CD4-positive, alpha-beta T cell treated with Interleukin-21 for 1 hour (primary cell): ENCODE measurements at regions not wholly inside any gene's neighbourhood (a gene's known extent, or its start where the extent isn't known, plus 50 kb on each side); places are given as distances from the start of the nearest gene placed in this dataset.

Experiments used
- DNase-seq: peaks from one replicate; pipeline ENCODE4 v3.0.0-alpha.2; 2020

DNA sequence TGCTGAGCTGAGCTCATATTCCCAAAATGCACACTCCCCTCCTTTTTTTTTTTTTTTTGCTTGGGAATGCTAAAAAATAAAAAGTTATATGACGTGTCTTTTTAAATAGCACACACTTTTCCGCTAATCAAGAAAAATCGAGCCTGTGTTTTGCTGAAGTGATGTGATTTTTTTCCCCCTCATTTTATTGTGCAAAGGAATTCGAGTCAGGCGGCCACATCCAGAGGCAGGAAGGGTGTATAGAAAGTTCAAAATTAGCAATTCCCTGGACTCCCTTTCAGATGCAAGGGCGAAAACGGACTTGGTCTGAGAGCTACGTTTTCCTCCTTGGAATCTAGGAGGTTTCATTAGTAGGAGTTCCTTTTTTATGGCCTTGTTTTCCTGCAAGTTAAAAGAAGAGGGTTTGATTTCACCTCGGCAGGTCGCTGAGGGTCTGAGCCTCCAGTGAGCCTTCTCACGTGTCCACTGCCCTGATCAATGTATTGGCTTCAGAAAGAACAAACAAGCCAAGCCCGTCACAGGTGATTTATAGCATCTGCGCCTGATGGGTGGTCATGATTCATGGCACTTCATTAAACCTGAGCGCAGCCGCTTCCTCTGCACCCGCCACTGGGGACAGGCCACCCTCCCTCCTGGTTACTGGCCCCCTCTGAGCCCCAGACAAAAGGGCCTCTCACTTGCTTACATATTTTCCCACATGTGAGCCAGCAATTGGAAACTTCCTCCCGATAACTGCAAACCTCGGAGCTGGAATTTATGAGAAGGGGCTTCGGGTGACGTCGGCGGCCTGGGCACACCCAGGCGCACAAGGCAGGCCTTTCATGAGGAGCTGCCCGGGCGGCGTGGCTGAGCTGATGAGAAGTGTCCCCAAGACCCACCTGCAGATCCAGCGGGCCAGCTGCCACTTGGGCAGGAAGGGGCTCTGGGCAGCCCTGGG, 64.4 kb upstream of the LINC01488 start:
- DNase-seq: no peak

DNA sequence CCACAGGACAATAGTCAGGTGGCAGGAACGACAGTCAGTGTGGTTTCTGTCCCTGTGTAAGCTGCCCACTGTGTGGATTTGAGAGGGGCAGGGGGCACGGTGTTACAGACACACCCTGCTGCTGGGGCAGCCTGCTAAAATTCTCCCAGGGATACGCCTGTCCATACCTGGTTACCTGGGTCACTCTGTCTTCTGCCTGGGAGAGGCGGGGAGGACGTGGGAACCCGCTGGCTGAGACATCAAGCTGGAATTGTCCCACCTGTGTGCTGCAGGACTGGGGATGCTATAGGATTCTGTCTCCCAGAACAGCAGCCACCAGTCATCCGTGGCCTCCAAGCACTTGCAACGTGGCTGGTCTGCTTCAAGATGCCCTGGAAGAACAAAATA, 63.8 kb upstream of the LINC01488 start:
- DNase-seq: no peak

DNA sequence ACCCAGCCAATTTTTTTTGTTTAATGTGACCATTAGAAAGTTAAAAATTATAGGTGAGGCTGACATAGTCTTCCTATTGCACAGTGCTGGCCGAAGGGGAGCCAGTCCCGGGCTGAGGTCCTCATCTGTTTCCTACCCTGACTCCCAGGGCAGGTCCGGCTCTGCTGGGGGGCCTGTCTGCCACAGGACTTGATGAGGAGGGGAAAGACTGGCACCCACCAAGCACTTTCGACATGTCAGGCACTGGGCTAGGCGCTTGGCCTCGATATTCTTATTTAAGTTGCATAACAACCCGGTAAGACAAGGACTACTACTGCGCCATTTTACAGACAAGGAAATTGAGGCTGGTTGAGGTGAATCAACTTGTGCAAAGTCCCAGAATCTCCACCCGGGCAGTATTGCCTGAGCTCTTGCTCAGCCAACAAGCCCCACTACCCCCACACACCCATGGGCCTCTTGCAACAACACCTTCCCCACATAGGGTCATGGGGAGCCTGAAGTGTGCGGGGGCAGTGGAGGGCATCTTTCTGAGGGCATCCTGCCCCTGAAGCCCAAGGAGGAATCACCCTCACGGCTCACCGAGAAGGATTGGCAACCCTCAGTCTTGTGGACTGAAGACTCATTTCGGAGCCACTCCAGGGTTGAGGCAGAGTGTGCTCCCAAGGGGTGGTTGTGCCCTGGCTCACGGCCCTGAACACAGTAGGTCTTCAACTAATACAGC, 62.7 kb upstream of the LINC01488 start:
- no peak for DNase-seq

DNA sequence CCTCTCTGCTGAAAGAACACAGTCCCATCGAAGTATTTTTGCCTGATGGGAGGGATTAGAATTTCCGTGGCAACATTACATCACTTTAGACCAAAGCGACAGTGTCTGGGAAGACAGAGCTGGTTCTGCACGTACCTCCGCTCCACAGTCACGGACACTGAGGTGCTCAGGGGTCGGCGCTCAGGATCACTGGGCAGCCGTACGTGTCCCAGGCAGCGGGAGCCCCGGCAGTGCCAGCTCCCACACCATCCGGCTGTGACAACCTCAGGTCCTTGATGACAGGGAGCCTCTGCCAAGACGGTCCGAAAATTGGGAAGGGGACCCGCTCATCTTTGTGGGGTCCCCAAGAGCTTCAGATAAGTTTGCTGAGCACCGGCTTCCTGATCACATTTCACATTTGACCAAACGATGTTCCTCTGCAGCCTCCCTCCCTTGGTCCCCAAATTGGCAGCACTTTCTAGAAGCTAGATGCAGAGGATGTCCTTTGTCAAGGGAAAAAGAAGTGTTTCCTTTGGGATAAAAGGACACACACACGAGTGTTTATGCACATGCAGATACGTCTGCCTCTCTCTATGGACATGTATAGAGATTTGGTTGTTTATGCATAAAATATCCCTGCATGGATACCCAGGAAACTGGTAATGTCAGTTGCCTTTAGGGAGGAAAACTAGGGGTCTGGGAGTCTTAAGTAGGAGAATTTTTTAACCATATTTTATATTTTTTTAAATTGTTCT, 61.6 kb upstream of the LINC01488 start:
- no peak for DNase-seq

DNA sequence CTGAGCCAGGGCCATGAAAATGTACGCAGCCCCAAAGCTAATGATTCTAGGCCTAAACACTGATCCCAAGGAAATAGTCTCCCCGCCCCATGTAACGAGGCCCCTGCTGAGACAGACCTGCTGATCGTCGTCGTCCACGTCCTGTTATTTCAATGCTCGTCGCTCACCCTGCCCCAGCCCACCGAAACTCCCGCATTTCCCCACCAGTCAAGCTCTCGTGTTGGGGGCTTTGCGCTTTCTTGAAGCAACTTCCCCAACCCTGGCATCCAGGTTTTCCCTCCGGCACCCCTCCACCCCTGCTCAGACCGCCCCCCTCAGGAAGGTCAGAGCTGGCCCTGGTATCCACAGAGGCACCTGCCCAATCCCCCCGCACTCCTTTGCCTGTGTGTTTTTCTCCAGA, 58.8 kb upstream of the LINC01488 start:
- DNase-seq: no peak

DNA sequence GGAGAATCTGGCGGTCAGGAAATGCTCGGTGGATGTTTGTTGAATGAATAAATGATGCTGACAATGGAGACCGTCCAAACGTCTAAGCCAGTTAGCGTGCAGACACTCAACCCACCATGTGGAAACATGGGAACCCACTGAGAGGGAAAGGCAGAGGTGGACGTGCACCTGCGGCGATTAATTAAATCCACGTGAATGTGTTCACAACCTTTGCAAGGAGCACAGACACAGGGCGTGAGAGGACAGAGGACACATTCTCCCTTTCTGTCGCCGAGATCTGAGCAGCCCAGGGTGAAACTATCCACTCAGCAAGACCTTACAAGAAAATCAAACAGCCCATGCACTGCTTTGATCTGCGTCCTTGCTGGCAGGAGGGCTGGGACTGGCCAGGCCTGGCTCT, 58.3 kb upstream of the LINC01488 start:
- no peak for DNase-seq

DNA sequence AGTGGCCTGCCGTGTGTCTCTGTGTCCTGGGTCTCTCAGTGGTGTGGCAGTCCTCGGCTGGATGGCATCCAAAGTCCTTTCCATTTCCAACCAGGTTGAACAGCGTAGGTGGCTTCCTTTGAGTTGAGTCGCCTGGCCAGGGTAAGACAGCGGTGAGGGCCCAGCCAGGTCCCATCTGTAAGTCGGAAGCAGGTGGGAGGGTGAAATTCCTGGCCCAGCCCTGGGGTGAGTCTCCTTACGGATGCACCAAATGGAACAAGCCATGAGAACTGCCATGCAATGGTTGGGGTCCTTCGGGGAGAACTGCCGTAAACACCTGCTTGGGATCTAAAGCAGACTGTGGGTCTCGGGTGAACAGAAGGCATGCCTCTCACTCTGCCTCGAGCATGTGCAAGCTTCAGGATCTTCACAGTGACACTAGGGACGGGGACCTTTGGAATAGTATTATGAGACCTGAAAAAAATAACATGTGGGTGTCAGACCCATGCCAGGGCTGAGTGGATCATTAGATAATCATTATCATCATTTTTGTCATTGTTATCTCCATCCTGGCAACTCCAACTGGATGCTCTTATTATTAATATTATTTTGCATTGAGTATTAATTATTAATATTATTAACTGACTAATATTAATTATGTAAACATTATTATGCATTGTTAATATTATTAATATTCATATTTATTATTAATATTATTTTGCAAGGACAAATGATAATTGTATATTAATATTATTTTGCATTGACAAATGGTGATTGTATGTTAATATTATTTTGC, 57.7 kb upstream of the LINC01488 start:
- DNase-seq: no peak

DNA sequence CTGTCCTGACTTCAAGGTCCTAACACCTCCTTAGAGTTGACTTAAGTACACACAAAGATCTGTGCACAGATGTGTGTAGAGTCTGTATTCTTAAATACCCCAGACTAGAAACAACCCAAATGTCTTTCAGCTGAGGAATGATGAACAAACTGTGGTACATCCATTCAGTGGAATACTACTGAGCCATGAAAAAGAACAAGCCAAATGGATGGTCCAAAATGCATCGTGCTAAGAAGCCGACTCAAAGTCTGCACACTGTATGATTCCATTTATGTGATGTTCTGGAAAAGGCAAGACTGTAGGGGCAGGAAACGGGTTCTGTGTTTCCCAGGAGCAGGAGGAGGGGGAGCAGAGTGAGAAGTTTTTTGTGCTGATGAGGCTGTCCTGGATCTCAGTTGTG, 56.7 kb upstream of the LINC01488 start:
- no peak for DNase-seq

DNA sequence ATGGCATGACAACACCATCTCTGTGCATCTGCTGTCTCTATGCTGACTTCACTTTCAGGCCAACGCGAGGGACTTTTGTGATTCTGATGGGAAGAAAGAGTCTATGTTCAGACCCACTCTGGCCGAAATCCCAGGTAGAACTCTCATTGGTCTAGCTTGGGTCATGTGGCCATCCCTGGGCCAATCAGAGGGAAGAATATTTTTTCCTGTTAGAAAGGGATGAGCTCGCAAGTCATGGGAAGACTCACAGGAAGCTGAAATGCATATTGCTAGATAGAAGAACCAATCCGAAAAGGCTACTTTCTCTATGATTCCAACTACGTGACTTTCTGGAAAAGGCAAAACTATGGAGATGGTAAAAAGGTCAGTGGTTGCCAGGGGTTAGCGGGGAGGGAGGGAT, 56.0 kb upstream of the LINC01488 start:
- DNase-seq: no peak

DNA sequence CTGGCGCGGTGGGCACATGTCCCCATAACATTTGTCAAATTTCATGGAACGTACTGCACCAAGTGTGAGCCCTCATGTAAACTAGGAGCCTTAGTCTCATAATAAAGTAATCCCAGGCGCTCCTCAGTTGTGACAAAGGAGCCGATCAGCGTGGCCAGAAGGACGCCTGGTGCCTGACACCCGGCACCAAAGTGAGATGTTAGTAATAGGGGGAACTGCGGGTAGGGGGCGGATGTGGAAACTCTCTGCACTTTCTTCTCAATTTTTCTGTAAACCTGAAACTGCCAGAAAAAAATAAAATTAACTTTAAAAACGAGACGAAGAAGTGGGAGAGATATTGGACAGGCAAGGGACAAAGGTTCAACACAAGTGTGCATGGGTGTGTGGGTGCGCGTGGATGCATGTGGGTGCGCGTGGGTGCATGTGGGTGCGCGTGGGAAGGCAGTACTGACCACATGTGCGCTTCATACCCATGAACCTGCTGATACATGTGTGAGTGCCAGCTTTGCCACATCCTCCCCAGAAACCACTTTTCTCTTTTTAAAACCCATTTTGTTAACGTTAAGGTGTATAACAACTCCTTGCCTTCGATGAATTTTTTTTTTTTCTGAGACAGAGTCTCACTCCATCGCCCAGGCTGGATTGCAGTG, 55.4 kb upstream of the LINC01488 start:
- no peak for DNase-seq

DNA sequence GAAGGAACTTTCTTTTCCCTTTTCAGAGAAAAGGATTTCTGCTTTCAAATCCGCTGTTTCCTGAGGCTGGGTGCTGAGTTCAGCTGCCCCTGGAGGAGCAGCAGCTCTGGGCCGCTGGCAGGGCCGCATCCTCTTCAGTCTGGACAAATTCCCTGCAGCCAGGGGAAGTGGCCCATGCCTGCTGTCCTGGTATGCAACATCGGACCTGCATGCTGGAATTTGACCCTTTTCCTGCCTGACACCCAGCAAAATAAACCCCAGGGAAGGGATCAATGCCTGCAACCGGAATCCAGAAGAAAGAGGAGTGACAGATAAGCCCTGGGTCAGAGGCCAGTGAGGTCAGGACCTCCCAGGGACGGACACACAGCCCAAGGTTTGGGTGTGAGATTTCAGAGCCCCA, 54.1 kb upstream of the LINC01488 start:
- no peak for DNase-seq

DNA sequence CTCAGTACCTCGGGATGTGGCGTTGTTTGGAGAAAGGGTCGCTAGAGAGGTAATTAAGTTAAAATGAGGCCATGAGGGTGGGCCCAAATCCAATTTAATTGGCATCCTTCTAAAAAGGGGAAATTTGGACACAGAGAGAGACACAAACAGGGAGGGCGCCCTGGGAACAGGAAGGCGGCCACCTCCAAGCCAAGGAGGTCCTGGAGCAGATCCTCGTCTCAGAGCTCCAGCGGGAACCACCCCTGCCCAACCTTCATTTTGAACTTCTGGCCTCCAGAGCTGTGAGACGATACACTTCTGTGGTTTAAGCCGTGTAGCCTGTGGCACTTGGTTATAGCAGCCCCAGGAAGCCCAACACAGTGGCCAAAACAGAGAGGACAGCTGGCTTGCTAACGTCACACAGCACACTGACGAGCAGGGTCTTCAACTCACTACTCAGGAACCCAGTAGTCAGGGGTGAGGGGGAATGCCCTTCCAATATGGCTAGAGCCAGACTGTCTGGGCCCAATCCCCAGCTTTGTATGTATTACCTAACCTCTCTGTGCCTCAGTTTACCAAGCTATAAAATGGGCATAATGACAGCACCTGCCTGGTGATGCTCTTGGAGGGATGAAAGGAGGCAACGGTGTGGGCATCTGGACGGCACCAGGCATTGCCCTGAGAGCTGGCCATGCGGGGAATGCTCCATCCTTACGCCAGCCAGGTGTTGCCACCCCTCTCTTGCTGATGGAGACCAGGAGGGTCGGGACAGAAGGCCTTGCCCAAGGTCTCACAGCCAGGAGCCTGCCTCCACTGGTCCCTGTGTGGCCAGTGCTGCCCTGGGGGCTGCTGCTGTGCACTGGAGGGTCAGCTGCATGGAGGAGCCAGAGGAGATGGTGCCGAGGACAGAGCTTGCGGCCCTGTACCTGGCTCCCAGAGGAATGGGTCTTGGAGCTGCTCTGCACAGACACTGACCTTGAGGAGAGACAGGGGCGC, 53.3 kb upstream of the LINC01488 start:
- DNase-seq: no peak

DNA sequence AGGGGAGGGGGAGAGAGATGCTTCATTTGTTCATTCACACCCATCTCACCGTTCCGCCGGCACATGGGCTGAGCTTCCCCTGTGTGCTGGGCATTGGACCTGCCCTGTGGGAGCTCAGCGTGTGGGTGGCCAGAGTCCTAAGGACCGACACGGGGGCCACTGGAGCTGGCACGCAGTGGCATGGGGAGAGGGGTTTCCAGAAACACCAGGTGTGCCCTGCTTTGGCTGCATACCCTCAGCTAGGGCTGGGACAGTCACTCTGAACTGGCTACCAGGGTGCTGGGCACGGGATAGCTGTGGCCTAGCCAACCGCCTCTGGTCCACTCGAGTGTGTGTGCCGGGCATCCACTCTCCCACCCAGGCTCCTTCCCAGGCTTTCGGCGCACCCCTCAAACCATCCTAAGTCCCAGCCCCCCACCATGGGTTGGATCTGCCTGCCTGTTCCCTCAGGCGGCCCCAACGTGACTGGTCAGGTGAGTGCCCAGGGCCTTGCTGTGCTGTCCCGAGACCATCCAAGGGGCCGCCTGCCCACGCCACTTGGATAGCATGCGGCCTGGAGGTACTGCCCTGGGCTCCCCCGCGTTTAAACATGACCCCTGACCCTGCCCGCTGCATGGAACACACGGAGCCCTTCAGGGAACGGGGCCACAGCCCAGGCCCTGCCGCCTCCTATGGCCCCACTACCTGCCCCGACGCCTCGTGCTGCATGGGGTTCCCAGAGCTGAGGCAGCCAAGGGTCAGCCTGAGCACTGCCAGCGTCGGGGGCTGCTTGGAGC, 51.6 kb upstream of the LINC01488 start:
- DNase-seq: no peak

DNA sequence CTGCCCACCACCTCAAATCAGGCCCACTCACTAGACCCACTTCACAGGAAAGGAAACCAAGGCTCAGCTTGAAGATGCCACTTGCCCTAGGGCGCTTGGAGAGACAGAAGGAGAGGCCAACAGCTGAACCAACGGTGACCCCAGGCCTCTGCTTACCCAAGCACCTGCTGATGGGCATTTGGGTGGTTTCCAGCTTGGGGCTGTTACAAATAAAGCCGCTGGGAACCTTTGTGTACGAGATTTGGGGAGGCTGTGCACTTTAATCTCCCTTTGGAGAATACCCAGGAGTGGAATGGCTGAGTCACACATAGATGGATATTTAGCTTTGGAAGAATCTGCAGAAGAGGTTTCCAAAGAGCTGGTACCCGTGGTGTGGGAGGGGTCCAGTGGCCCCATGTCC, 50.9 kb upstream of the LINC01488 start:
- no peak for DNase-seq

DNA sequence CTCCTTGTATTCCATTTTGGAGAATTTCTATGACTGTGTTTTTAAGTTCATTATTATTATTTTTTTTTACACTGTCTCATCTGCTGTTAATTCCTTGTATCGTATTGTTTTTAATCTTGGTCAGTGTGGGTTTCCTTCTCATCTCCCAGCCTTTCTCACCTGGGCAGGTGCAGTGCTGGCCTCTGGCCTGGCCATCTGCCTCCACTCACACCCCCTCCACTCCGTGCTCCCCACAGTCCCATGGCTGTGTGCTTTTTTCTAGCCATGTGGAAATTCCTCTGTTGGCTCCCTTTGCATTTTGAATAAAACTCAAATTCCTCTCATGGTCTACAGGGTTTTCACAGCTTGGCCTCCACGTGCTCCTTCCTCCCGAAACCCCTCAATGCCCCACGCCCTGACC, 50.3 kb upstream of the LINC01488 start:
- DNase-seq: no peak
